ENCODE measurements at regions not wholly inside any gene's neighbourhood (a gene's known extent, or its start where the extent isn't known, plus 50 kb on each side); places are given as distances from the start of the nearest gene placed in this dataset.

DNA sequence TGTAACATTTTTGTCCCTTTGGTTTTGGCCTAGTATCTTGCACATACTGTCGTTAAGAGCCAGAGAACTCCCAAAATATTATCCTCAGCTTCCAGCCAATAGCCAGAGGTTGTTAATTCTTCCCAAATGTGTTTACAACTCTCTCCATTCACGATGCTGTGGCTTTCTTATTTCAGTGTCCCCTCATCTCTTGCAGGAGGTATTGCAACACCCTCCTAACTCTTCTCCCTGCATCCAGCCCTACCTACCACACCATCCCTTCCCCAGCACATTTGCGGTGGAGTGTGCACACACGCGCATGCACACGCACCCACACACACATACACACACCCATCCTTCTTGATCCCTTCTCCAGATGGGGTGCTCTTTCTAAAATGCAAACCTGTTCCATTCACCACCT lies 75.6 kb upstream of the LMO2 start:
- Histone ChIP-seq H3K4me3 (replicated peaks in 1 of 3; ENCODE audit: insufficient read depth in 1 of 3, low read depth in 1 of 3, low read length in 3 of 3) (no peak overlapping the region), H2AFZ (ENCODE audit: low read depth, low read length) (no peak overlapping the region), H3K4me2 (ENCODE audit: insufficient read depth, low read length) (no peak overlapping the region), H3K9me3 (replicated peaks; ENCODE audit: control insufficient read depth, insufficient read depth, low read length) (no peaks in the 10 kb centered on the region), H3K4me1 (ENCODE audit: control insufficient read depth, extremely low read depth, insufficient read depth, low read length) (no peaks in the 10 kb centered on the region), H3K36me3 (ENCODE audit: control insufficient read depth in 2 of 2, extremely low read depth in 1 of 2, insufficient read depth in 2 of 2, low read length in 2 of 2) (no peaks in the 10 kb centered on the region), H4K20me1 (replicated peaks; ENCODE audit: control insufficient read depth, extremely low read depth, insufficient read depth, low read length) (no peaks in the 10 kb centered on the region), H3K27me3 (ENCODE audit: control insufficient read depth in 2 of 2, insufficient read depth in 2 of 2, low read length in 2 of 2) (no peaks in the 10 kb centered on the region), H3K9ac (replicated peaks; ENCODE audit: extremely low read depth, insufficient read depth, low read length) (no peak overlapping the region), H3K27ac (ENCODE audit: insufficient read depth, low read depth, low read length) (no peak overlapping the region), H3K79me2 (ENCODE audit: control insufficient read depth, insufficient read depth, low read length) (no peaks in the 10 kb centered on the region), H3K9me1 (replicated peaks; ENCODE audit: control insufficient read depth, extremely low read depth, insufficient read depth, low read length) (no peaks in the 10 kb centered on the region)
- no peak for DNase-seq (ENCODE audit: low read depth, low spot score)
- ChIA-PET POLR2A (no interaction called here), CTCF (interaction anchor here (0.7 to 1.7 kb wide), 5 partner anchors 9 to 126 kb away, joined by 3 to 5 read pairs (median 3); no protein-coding TSS in a partner anchor)
- FAIRE-seq: no peak
- TF ChIP-seq POLR2A (IDR thresholded peaks at IDR 0.05; ENCODE audit: low read depth, low read length) (no peak), POLR2AphosphoS5 (IDR thresholded peaks at IDR 0.05; ENCODE audit: insufficient read depth, low read depth, low read length) (no peak), EZH2 (IDR thresholded peaks at IDR 0.05; ENCODE audit: borderline replicate concordance, low read depth, low read length, severe bottlenecking) (no peak), JUN (IDR thresholded peaks at IDR 0.05; ENCODE audit: borderline replicate concordance, insufficient read depth, insufficient read length, low read depth) (no peak), MAX (IDR thresholded peaks at IDR 0.05; ENCODE audit: insufficient read depth, insufficient read length) (no peak), GATA2 (IDR thresholded peaks at IDR 0.05; ENCODE audit: insufficient read depth, insufficient read length, low read depth, low read length) (no peak), FOS (IDR thresholded peaks at IDR 0.05; ENCODE audit: borderline replicate concordance, insufficient read depth, low read length) (no peak)
- no TSS peak for BruUV-seq (replicated peaks)
- dilution Hi-C loops (cut with MboI; ENCODE audit: extremely low pct_ligation_motif_present, low sequenced_read_pairs): no loop called here
- intact Hi-C loops (cut with micrococcal nuclease): no loop called here

DNA sequence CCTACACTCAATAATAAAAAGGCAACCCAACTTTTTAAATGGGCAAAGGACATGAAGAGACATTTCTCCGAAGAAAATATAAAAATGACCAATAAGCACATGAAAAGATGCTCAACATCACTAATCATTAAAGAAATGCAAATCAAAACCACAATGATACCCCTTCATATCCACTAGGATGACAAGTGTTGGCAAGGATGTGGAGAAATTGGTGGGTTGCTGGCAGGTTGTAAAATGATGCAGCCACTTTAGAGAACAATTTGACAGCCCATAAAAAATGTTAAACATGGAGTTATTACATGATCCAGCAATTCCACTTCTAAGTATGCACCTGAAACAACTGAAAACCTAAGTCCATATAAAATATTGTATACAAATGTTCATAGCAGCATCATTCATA lies 73.2 kb upstream of the LMO2 start:
- H3K4me2 ChIP-seq (ENCODE audit: insufficient read depth, low read length): no peak overlapping the region
- no peak for TF ChIP-seq EZH2 (IDR thresholded peaks at IDR 0.05; ENCODE audit: borderline replicate concordance, low read depth, low read length, severe bottlenecking)
- no peak for TF ChIP-seq POLR2AphosphoS5 (IDR thresholded peaks at IDR 0.05; ENCODE audit: insufficient read depth, low read depth, low read length)
- TF ChIP-seq GATA2 (IDR thresholded peaks at IDR 0.05; ENCODE audit: insufficient read depth, insufficient read length, low read depth, low read length): no peak
- no peak for TF ChIP-seq FOS (IDR thresholded peaks at IDR 0.05; ENCODE audit: borderline replicate concordance, insufficient read depth, low read length)
- no peak for TF ChIP-seq MYC (IDR thresholded peaks at IDR 0.05; ENCODE audit: low read depth, low read length)
- TF ChIP-seq CTCF (IDR thresholded peaks at IDR 0.05; ENCODE audit: extremely low read depth in 1 of 2, insufficient read depth in 1 of 2, low read depth in 1 of 2, low read length in 2 of 2): no peak
- ChIA-PET POLR2A (no interaction called here), CTCF (no interaction called here)
- dilution Hi-C loops (cut with MboI; ENCODE audit: extremely low pct_ligation_motif_present, low sequenced_read_pairs) (no loop called here), intact Hi-C loops (cut with micrococcal nuclease) (no loop called here)
- H3K9me3 ChIP-seq (replicated peaks; ENCODE audit: control insufficient read depth, insufficient read depth, low read length): no peaks in the 10 kb centered on the region
- H3K9ac ChIP-seq (replicated peaks; ENCODE audit: extremely low read depth, insufficient read depth, low read length): no peak overlapping the region
- FAIRE-seq (no peak), DNase-seq (ENCODE audit: low read depth, low spot score) (no peak)
- no peak overlapping the region for H3K4me3 ChIP-seq (replicated peaks in 1 of 3; ENCODE audit: insufficient read depth in 1 of 3, low read depth in 1 of 3, low read length in 3 of 3)
- H3K4me1 ChIP-seq (ENCODE audit: control insufficient read depth, extremely low read depth, insufficient read depth, low read length): no peaks in the 10 kb centered on the region
- H3K36me3 ChIP-seq (ENCODE audit: control insufficient read depth in 2 of 2, extremely low read depth in 1 of 2, insufficient read depth in 2 of 2, low read length in 2 of 2): no peaks in the 10 kb centered on the region
- no peak overlapping the region for H3K27ac ChIP-seq (ENCODE audit: insufficient read depth, low read depth, low read length)
- no peak overlapping the region for H2AFZ ChIP-seq (ENCODE audit: low read depth, low read length)
- H3K27me3 ChIP-seq (ENCODE audit: control insufficient read depth in 2 of 2, insufficient read depth in 2 of 2, low read length in 2 of 2): no peaks in the 10 kb centered on the region
- no TSS peak for BruUV-seq (replicated peaks)
- no peaks in the 10 kb centered on the region for H3K79me2 ChIP-seq (ENCODE audit: control insufficient read depth, insufficient read depth, low read length)
- H4K20me1 ChIP-seq (replicated peaks; ENCODE audit: control insufficient read depth, extremely low read depth, insufficient read depth, low read length): no peaks in the 10 kb centered on the region
- H3K9me1 ChIP-seq (replicated peaks; ENCODE audit: control insufficient read depth, extremely low read depth, insufficient read depth, low read length): no peaks in the 10 kb centered on the region
